ENCODE measurements at regions not wholly inside any gene's neighbourhood (a gene's known extent, or its start where the extent isn't known, plus 50 kb on each side); places are given as distances from the start of the nearest gene placed in this dataset.

- Histone ChIP-seq H3K27me3 (replicated peaks; ENCODE audit: insufficient read depth, low read length) (no peaks in the 10 kb centered on the region), H3K9me2 (replicated peaks; ENCODE audit: insufficient read depth, low read length) (no peaks in the 10 kb centered on the region), H3K9ac (ENCODE audit: low read length) (no peak overlapping the region), H3F3A (ENCODE audit: insufficient read depth, low read length) (no peaks in the 10 kb centered on the region), H3K4me3 (ENCODE audit: low read length) (no peak overlapping the region), H3K79me2 (ENCODE audit: low read length) (no peaks in the 10 kb centered on the region), H3K27ac (ENCODE audit: low read length) (no peak overlapping the region), H4K20me1 (ENCODE audit: insufficient read depth, low read length) (no peaks in the 10 kb centered on the region), H3K36me3 (replicated peaks; ENCODE audit: insufficient read depth, low read length) (no peaks in the 10 kb centered on the region), H2AFZ (ENCODE audit: low read length) (no peak overlapping the region), H3K4me1 (ENCODE audit: low read length) (no peaks in the 10 kb centered on the region), H3K4me2 (ENCODE audit: low read depth, low read length) (no peak overlapping the region), H3K9me3 (replicated peaks; ENCODE audit: insufficient read depth, low read length) (no peaks in the 10 kb centered on the region)
- no peak for TF ChIP-seq EZH2 (optimal IDR thresholded peaks at IDR 0.05; ENCODE audit: low read depth, low read length)
- TF ChIP-seq CTCF (IDR thresholded peaks at IDR 0.05; ENCODE audit: low read length), result no peak
- no peak for TF ChIP-seq EZH2phosphoT487 (IDR thresholded peaks at IDR 0.05; ENCODE audit: low read length)
- no peak for DNase-seq
Observed at GRCh38 chr6:98358173-98358572, 476.2 kb upstream of the POU3F2 start.

- no peak for DNase-seq
- Histone ChIP-seq H3K27me3 (replicated peaks; ENCODE audit: insufficient read depth, low read length) (no peaks in the 10 kb centered on the region), H4K20me1 (ENCODE audit: insufficient read depth, low read length) (no peaks in the 10 kb centered on the region), H3K27ac (ENCODE audit: low read length) (no peak overlapping the region), H2AFZ (ENCODE audit: low read length) (no peak overlapping the region), H3K9me3 (replicated peaks; ENCODE audit: insufficient read depth, low read length) (no peaks in the 10 kb centered on the region), H3K4me2 (ENCODE audit: low read depth, low read length) (no peak overlapping the region), H3K9me2 (replicated peaks; ENCODE audit: insufficient read depth, low read length) (no peaks in the 10 kb centered on the region), H3K4me1 (ENCODE audit: low read length) (no peaks in the 10 kb centered on the region), H3K4me3 (ENCODE audit: low read length) (no peak overlapping the region), H3K79me2 (ENCODE audit: low read length) (no peaks in the 10 kb centered on the region), H3K9ac (ENCODE audit: low read length) (no peak overlapping the region), H3K36me3 (replicated peaks; ENCODE audit: insufficient read depth, low read length) (no peaks in the 10 kb centered on the region), H3F3A (ENCODE audit: insufficient read depth, low read length) (no peaks in the 10 kb centered on the region)
- TF ChIP-seq CTCF (IDR thresholded peaks at IDR 0.05; ENCODE audit: low read length), result no peak
Observed at GRCh38 chr6:98366371-98366770, 468.0 kb upstream of the POU3F2 start.

- Histone ChIP-seq H3F3A (ENCODE audit: insufficient read depth, low read length) (no peaks in the 10 kb centered on the region), H3K79me2 (ENCODE audit: low read length) (no peaks in the 10 kb centered on the region), H3K9me3 (replicated peaks; ENCODE audit: insufficient read depth, low read length) (no peaks in the 10 kb centered on the region; the same call in 1 of the 2 replicates)
Observed at GRCh38 chr6:98380589-98380988, 453.8 kb upstream of the POU3F2 start.

More at GRCh38 chr6:98380589-98380988, 453.8 kb upstream of the POU3F2 start:
- no peaks in the 10 kb centered on the region for H3K36me3 ChIP-seq (replicated peaks; ENCODE audit: insufficient read depth, low read length)
- no peak for DNase-seq
- H3K4me3 ChIP-seq (ENCODE audit: low read length), result no peak overlapping the region
- no peaks in the 10 kb centered on the region for H3K4me1 ChIP-seq (ENCODE audit: low read length)
- H3K27ac ChIP-seq (ENCODE audit: low read length), result no peak overlapping the region
- no peaks in the 10 kb centered on the region for H4K20me1 ChIP-seq (ENCODE audit: insufficient read depth, low read length)
- H3K27me3 ChIP-seq (replicated peaks; ENCODE audit: insufficient read depth, low read length), result no peaks in the 10 kb centered on the region
- TF ChIP-seq EZH2 (optimal IDR thresholded peaks at IDR 0.05; ENCODE audit: low read depth, low read length) (no peak), CTCF (IDR thresholded peaks at IDR 0.05; ENCODE audit: low read length) (no peak), EZH2phosphoT487 (IDR thresholded peaks at IDR 0.05; ENCODE audit: low read length) (no peak)
- H3K9me2 ChIP-seq (replicated peaks; ENCODE audit: insufficient read depth, low read length), result no peaks in the 10 kb centered on the region
- no peak overlapping the region for H3K9ac ChIP-seq (ENCODE audit: low read length)
- no peak overlapping the region for H2AFZ ChIP-seq (ENCODE audit: low read length)
- H3K4me2 ChIP-seq (ENCODE audit: low read depth, low read length), result no peak overlapping the region

All from MM.1S (cell line).